ENCODE measurements at regions not wholly inside any gene's neighbourhood (a gene's known extent, or its start where the extent isn't known, plus 50 kb on each side); places are given as distances from the start of the nearest gene placed in this dataset.
A peak's percentile ranks its signal among the peaks of the same experiment; 100 is the strongest.

DNA sequence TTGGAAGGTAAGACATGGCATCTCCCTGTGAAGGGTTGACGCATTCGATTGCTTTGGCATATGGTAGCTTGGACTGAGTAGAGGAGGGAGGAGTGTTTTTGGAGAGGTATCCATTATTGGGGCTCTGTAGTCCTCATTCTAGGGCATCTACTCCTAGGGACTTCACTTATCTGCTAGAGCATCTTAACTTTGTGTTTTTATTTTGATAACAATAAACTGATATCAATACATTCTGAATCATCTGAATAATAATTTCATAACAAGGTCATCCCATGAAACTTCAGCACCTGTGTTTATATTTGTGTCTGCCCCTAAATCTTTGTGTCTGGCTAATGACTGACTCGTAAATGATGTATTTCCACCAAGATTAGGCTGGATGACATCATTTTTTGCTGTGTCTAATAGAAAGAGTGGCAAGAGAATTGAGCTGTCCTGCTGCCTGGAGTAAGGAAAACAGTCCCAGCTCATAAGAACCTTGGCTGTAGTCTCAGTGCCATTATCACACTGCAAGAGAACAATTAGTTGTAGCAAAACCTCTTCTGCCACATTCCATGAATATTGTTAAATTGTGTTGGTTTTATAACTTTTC lies 288.5 kb downstream of the PRL start:
- H3K36me3 ChIP-seq = no peaks in the 10 kb centered on the region
- peak; percentile 8 for DNase-seq (ENCODE audit: extremely low spot score)
- H3K9me3 ChIP-seq = peaks cover 0 to 9% (median 4%) of the 10 kb centered on the region in 4 donors
- H3K27me3 ChIP-seq = no peaks in the 10 kb centered on the region
- H3K27ac ChIP-seq (replicated peaks in 1 of 4) = no peak overlapping the region
- intact Hi-C loops (cut with DNase I) = no loop called here
- no peak overlapping the region for H3K4me3 ChIP-seq
- TF ChIP-seq EP300 (IDR thresholded peaks at IDR 0.05) = no peak
- TF ChIP-seq, protein P1, sequence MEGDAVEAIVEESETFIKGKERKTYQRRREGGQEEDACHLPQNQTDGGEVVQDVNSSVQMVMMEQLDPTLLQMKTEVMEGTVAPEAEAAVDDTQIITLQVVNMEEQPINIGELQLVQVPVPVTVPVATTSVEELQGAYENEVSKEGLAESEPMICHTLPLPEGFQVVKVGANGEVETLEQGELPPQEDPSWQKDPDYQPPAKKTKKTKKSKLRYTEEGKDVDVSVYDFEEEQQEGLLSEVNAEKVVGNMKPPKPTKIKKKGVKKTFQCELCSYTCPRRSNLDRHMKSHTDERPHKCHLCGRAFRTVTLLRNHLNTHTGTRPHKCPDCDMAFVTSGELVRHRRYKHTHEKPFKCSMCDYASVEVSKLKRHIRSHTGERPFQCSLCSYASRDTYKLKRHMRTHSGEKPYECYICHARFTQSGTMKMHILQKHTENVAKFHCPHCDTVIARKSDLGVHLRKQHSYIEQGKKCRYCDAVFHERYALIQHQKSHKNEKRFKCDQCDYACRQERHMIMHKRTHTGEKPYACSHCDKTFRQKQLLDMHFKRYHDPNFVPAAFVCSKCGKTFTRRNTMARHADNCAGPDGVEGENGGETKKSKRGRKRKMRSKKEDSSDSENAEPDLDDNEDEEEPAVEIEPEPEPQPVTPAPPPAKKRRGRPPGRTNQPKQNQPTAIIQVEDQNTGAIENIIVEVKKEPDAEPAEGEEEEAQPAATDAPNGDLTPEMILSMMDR (IDR thresholded peaks at IDR 0.05) = no peak
- TF ChIP-seq POLR2A (IDR thresholded peaks at IDR 0.05; ENCODE audit: low read depth) = no peak
- TF ChIP-seq POLR2AphosphoS5 (IDR thresholded peaks at IDR 0.05) = no peak
- H3K4me1 ChIP-seq = peaks cover 0 to 14% (median 10%) of the 10 kb centered on the region in 4 donors
- WGBS = 96% methylated on average over 3 of the region's 3 CpGs

DNA sequence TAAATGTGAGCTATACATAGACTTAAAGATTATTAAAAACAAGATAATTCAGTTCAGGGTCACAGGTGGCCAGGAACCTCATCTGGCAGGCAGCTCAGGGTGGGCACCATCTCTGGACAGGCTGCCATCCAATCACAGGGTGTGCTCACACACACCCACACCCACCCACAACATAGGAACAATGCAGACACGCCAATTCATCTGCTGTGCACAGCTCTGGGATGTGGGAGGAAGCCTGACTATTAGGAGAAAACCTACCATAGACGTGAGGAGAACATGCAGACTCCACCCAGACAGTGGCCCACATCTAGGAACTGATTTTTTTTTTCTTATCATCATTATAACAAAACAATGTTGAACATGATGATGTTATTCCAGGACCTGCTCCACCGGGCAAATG lies 286.7 kb downstream of the PRL start:
- WGBS = 81% methylated on average over 3 of the region's 3 CpGs
- H3K27me3 ChIP-seq = no peaks in the 10 kb centered on the region
- TF ChIP-seq, protein P1 (IDR thresholded peaks at IDR 0.05) = no peak
- TF ChIP-seq POLR2AphosphoS5 (IDR thresholded peaks at IDR 0.05) = no peak
- no peak for TF ChIP-seq EP300 (IDR thresholded peaks at IDR 0.05)
- TF ChIP-seq POLR2A (IDR thresholded peaks at IDR 0.05; ENCODE audit: low read depth) = no peak
- H3K27ac ChIP-seq (replicated peaks in 1 of 4) = no peak overlapping the region
- DNase-seq (ENCODE audit: extremely low spot score) = peak; percentile 70
- H3K4me1 ChIP-seq = peaks cover 0 to 11% (median 8%) of the 10 kb centered on the region in 4 donors
- peaks cover 0 to 9% (median 4%) of the 10 kb centered on the region in 4 donors for H3K9me3 ChIP-seq
- no peaks in the 10 kb centered on the region for H3K36me3 ChIP-seq
- intact Hi-C loops (cut with DNase I) = no loop called here
- no peak overlapping the region for H3K4me3 ChIP-seq

DNA sequence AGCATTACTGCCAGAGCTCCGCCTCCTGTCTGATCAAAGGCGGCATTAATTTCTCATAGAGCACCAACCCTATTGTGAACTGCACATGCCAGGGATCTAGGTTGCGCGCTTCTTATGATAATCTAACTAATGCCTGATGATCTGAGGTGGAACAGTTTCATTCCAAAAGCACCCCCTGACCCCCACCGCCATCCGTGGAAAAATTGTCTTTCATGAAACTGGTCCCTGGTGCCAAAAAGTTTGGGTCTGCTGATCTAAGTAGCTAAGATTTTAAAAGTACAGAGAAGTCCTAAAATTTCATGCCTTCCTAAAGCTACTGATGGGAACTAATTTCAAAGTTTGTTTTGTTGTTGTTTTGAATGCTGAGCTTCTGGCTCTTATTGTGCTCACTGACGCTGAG lies 281.6 kb downstream of the PRL start:
- H3K27ac ChIP-seq (replicated peaks in 1 of 4) = no peak overlapping the region
- intact Hi-C loops (cut with DNase I) = no loop called here
- whole genome bisulfite sequencing = 89% methylated on average over 6 of the region's 7 CpGs
- H3K36me3 ChIP-seq = no peaks in the 10 kb centered on the region
- H3K4me1 ChIP-seq = peaks cover 0 to 21% (median 11%) of the 10 kb centered on the region in 4 donors
- no peaks in the 10 kb centered on the region for H3K27me3 ChIP-seq
- H3K4me3 ChIP-seq = no peak overlapping the region
- H3K9me3 ChIP-seq = no peaks in the 10 kb centered on the region
- DNase-seq (ENCODE audit: extremely low spot score) = peak; percentile 55
- no peak for TF ChIP-seq POLR2A (IDR thresholded peaks at IDR 0.05; ENCODE audit: low read depth)
- TF ChIP-seq, protein P1 (IDR thresholded peaks at IDR 0.05) = no peak

DNA sequence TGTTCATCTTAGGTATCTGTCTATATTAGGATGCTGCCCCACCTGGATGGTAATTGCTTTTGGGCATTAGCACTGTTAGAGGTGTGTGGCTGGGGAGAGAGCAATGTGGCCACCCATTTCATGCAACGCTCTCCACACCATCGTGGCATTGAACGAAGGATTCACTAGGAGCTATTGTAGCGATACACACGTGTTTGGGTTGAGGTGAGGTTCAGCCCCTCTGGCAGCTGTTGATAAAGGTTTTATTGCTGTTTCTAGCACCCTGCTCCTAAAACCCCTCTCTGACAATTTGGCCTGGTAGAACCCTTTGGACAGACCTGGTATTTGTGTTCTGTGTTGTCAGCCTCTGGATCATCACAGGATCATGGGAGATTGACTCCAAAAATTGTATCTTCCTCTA lies 280.9 kb downstream of the PRL start:
- Histone ChIP-seq H3K27ac (replicated peaks in 1 of 4) (no peak overlapping the region), H3K27me3 (no peaks in the 10 kb centered on the region), H3K4me3 (no peak overlapping the region), H3K4me1 (peaks cover 0 to 21% (median 11%) of the 10 kb centered on the region in 4 donors), H3K9me3 (no peaks in the 10 kb centered on the region), H3K36me3 (no peaks in the 10 kb centered on the region)
- TF ChIP-seq EP300 (IDR thresholded peaks at IDR 0.05) (no peak), POLR2AphosphoS5 (IDR thresholded peaks at IDR 0.05) (no peak), POLR2A (IDR thresholded peaks at IDR 0.05; ENCODE audit: low read depth) (no peak)
- TF ChIP-seq, protein P1 (IDR thresholded peaks at IDR 0.05) = no peak
- 98% methylated on average over 5 of the region's 5 CpGs for WGBS
- intact Hi-C loops (cut with DNase I) = no loop called here
- peak; percentile 34 for DNase-seq (ENCODE audit: extremely low spot score)

DNA sequence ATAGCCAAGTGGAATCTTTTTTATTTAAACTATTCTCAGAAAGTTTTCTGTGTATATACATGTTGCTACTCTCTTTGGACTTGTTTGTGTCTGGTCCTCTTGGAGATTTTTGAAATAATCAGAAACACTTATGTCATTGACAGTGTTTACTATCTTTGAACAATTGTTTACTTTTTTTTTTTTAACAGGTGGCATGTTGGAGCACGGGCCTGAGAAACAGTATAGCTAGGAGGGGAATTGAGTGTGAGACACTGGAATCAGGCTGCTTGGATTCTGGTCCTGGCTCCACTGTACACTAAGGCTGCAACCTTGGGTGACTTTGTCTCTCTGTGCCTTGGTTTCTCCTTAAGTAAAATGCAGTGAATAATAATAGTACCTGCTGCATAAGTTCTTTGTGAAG lies 279.6 kb downstream of the PRL start:
- WGBS = 16% methylated on average over 1 of the region's 1 CpG

More for the DNA sequence above, 279.6 kb downstream of the PRL start:
- H3K9me3 ChIP-seq = peaks cover 0 to 8% (median 4%) of the 10 kb centered on the region in 4 donors
- no peaks in the 10 kb centered on the region for H3K27me3 ChIP-seq
- TF ChIP-seq, protein P1 (IDR thresholded peaks at IDR 0.05) = no peak
- TF ChIP-seq EP300 (IDR thresholded peaks at IDR 0.05) (no peak), POLR2AphosphoS5 (IDR thresholded peaks at IDR 0.05) (no peak), POLR2A (IDR thresholded peaks at IDR 0.05; ENCODE audit: low read depth) (no peak)
- H3K27ac ChIP-seq (replicated peaks in 1 of 4) = peak overlapping the region in 2 of 4 donors; percentile 13 to 14
- peaks cover 0 to 8% (median 3%) of the 10 kb centered on the region in 4 donors for H3K36me3 ChIP-seq
- DNase-seq (ENCODE audit: extremely low spot score) = no peak
- intact Hi-C loops (cut with DNase I) = no loop called here
- H3K4me3 ChIP-seq = no peak overlapping the region
- peaks cover 0 to 21% (median 11%) of the 10 kb centered on the region in 4 donors for H3K4me1 ChIP-seq

Measured in esophagus muscularis mucosa (tissue), 4 donors.